Endothelial cell of umbilical vein (primary cell): ENCODE measurements at regions not wholly inside any gene's neighbourhood (a gene's known extent, or its start where the extent isn't known, plus 50 kb on each side); places are given as distances from the start of the nearest gene placed in this dataset.

Experiments used
- BruUV-seq: library from RNA; stranded (reverse); fragments of 400-500 nt; replicated peaks from 2 replicates; lab custom pipeline; 2021; lab: Mats Ljungman, UMichigan
- CTCF ChIA-PET: fragments of 300-600, 350-600 bp; sonication (Branson Sonifier 250); formaldehyde crosslinking; loops from one replicate; lab custom pipeline; 2021; ENCODE audit warnings: antibody characterized with exemption, inconsistent platforms; lab: Charles Lee
- POLR2A ChIA-PET: fragments of 300-600, 350-600 bp; sonication (Branson Sonifier 250); formaldehyde crosslinking; loops from one replicate; lab custom pipeline; 2021; ENCODE audit warnings: antibody characterized with exemption, inconsistent platforms; lab: Charles Lee
- DNase-seq: peaks from one replicate; pipeline ENCODE4 v3.0.0-alpha.2; 2011; ENCODE audit warnings: low read depth, low spot score
- FAIRE-seq: peaks from 2 replicates; lab custom pipeline; 2011; peaks lifted over from hg19 to GRCh38; lab: Jason Lieb, UNC
- H2AFZ ChIP-seq: 2 replicates; pipeline ENCODE4 v1.6.0; 2012; ENCODE audit warnings: low read depth, low read length, control low read depth, inconsistent platforms
- H3K27ac ChIP-seq: 2 replicates; pipeline ENCODE4 v1.5.1; 2011; ENCODE audit warnings: low read depth, mild to moderate bottlenecking, control low read depth, low read length, moderate library complexity; ENCODE audit not compliant: insufficient read depth
- H3K27me3 ChIP-seq, 2 experiments: 2 replicates each; pipeline versions ENCODE4 v1.6.0 to v1.6.1; 2011; ENCODE audit warnings: low read length in 2 of 2, mixed read lengths in 1 of 2; ENCODE audit not compliant: control insufficient read depth in 2 of 2, insufficient read depth in 2 of 2
- H3K36me3 ChIP-seq, 2 experiments: 2 replicates in 1 of 2; 3 replicates in 1 of 2; pipeline ENCODE4 v1.5.1; 2011; ENCODE audit warnings: low read length in 2 of 2, mild to moderate bottlenecking in 1 of 2, moderate library complexity in 1 of 2; ENCODE audit not compliant: control insufficient read depth in 2 of 2, insufficient read depth in 2 of 2; ENCODE audit errors: extremely low read depth in 1 of 2
- H3K4me1 ChIP-seq: 3 replicates; pipeline ENCODE4 v1.5.1; 2011; ENCODE audit warnings: mild to moderate bottlenecking, low read length; ENCODE audit not compliant: control insufficient read depth, insufficient read depth; ENCODE audit errors: extremely low read depth
- H3K4me2 ChIP-seq: 2 replicates; pipeline ENCODE4 v1.6.1; 2011; ENCODE audit warnings: low read length, control low read depth, mixed read lengths; ENCODE audit not compliant: insufficient read depth
- H3K4me3 ChIP-seq, 3 experiments: fragments of 200-600 bp in 1 of 3; sonication (generic), shearing (Covaris generic) in 1 of 3; replicated peaks in 1 of 3; 2 replicates each; pipeline ENCODE4 v1.5.1; 2011 to 2016; ENCODE audit warnings: control low read depth in 3 of 3, low read length in 3 of 3, mild to moderate bottlenecking in 2 of 3, inconsistent platforms in 1 of 3, low read depth in 1 of 3, moderate library complexity in 1 of 3; ENCODE audit not compliant: insufficient read depth in 1 of 3
- H3K79me2 ChIP-seq: 2 replicates; pipeline ENCODE4 v1.6.0; 2012; ENCODE audit warnings: low read length, inconsistent platforms; ENCODE audit not compliant: control insufficient read depth, insufficient read depth
- H3K9ac ChIP-seq: replicated peaks from 2 replicates; pipeline ENCODE3; 2011; ENCODE audit warnings: low read length, control low read depth; ENCODE audit not compliant: insufficient read depth; ENCODE audit errors: extremely low read depth
- H3K9me1 ChIP-seq: replicated peaks from 3 replicates; pipeline ENCODE4 v1.6.0; 2011; ENCODE audit warnings: mild to moderate bottlenecking, low read length; ENCODE audit not compliant: control insufficient read depth, insufficient read depth; ENCODE audit errors: extremely low read depth
- H3K9me3 ChIP-seq: replicated peaks from 2 replicates; pipeline ENCODE4 v1.5.1; 2012; ENCODE audit warnings: low read length, inconsistent platforms; ENCODE audit not compliant: control insufficient read depth, insufficient read depth
- H4K20me1 ChIP-seq: replicated peaks from 2 replicates; pipeline ENCODE3; 2011; ENCODE audit warnings: mild to moderate bottlenecking, low read length; ENCODE audit not compliant: control insufficient read depth, insufficient read depth; ENCODE audit errors: extremely low read depth
- CTCF ChIP-seq, 2 donors: IDR thresholded peaks; 1 replicate in 1 of 2; 2 replicates in 1 of 2; pipeline ENCODE4 v1.5.1; 2011; ENCODE audit warnings: low read length in 2 of 2, mild to moderate bottlenecking in 2 of 2, moderate library complexity in 2 of 2, control low read depth in 1 of 2, inconsistent platforms in 1 of 2, low read depth in 1 of 2; ENCODE audit not compliant: insufficient read depth in 1 of 2; ENCODE audit errors: extremely low read depth in 1 of 2
- EZH2 ChIP-seq: IDR thresholded peaks from 2 replicates; pipeline ENCODE4 v1.6.1; 2012; ENCODE audit warnings: borderline replicate concordance, low read depth, mild to moderate bottlenecking, moderate library complexity, low read length, inconsistent platforms; ENCODE audit not compliant: severe bottlenecking
- FOS ChIP-seq: IDR thresholded peaks from 2 replicates; pipeline ENCODE4 v1.6.1; 2011; ENCODE audit warnings: mild to moderate bottlenecking, low read length, moderate library complexity, borderline replicate concordance; ENCODE audit not compliant: insufficient read depth
- GATA2 ChIP-seq: IDR thresholded peaks from 2 replicates; pipeline ENCODE4 v1.7.0; 2011; ENCODE audit warnings: low read depth, mild to moderate bottlenecking, moderate library complexity, mixed read lengths, low read length; ENCODE audit not compliant: insufficient read length, insufficient read depth
- JUN ChIP-seq: IDR thresholded peaks from 2 replicates; pipeline ENCODE4 v1.6.1; 2011; ENCODE audit warnings: borderline replicate concordance, low read depth; ENCODE audit not compliant: insufficient read length, insufficient read depth
- MAX ChIP-seq: IDR thresholded peaks from 2 replicates; pipeline ENCODE4 v1.6.1; 2011; ENCODE audit not compliant: insufficient read depth, insufficient read length
- MYC ChIP-seq: IDR thresholded peaks from one replicate; pipeline ENCODE4 v1.6.1; 2011; ENCODE audit warnings: mild to moderate bottlenecking, low read depth, low read length
- POLR2A ChIP-seq: IDR thresholded peaks from 2 replicates; pipeline ENCODE4 v1.6.1; 2012; ENCODE audit warnings: low read depth, mild to moderate bottlenecking, control low read depth, low read length
- POLR2AphosphoS5 ChIP-seq: IDR thresholded peaks from 2 replicates; pipeline ENCODE4 v1.6.1; 2012; ENCODE audit warnings: low read depth, mild to moderate bottlenecking, control low read depth, low read length, moderate library complexity; ENCODE audit not compliant: insufficient read depth
- dilution Hi-C: fragments of 300-500 bp; cut with MboI; formaldehyde crosslinking; loops from one replicate; pipeline ENCODE4 v1.15.0; 2019; ENCODE audit warnings: low sequenced_read_pairs; ENCODE audit not compliant: extremely low pct_ligation_motif_present
- intact Hi-C: fragments of 100-400 bp; cut with micrococcal nuclease; formaldehyde crosslinking; loops from one replicate; pipeline ENCODE4 v1.10.0; 2022

DNA sequence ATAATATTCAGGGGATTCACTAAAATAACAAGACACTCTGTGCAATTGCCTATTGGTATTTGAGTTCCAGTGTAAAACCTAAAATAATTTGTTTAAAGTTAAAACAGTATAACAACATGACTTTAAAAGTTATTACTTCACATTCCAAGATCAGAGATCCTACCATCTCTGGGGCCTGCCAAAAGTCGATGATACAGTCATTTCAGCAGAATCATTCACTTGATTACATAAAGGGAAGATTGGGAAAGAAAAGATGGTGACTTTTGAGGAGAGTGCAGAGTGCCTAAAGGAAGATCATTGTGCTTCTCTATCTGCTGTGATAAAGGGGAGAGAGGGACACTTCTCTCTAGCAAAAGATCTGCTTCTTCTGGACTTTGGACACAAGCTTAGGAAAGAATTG, 784.4 kb upstream of the ADGRL4 start:
- no peak overlapping the region for H3K4me2 ChIP-seq
- no peaks in the 10 kb centered on the region for H3K79me2 ChIP-seq
- dilution Hi-C loops, result no loop called here
- no peak overlapping the region for H2AFZ ChIP-seq
- DNase-seq (no peak), FAIRE-seq (no peak)
- H3K27me3 ChIP-seq, result no peaks in the 10 kb centered on the region
- H3K9me1 ChIP-seq, result no peaks in the 10 kb centered on the region
- intact Hi-C loops, result no loop called here
- no TSS peak for BruUV-seq
- ChIA-PET CTCF (no interaction called here), POLR2A (no interaction called here)
- no peaks in the 10 kb centered on the region for H3K4me1 ChIP-seq
- H4K20me1 ChIP-seq, result no peaks in the 10 kb centered on the region
- no peaks in the 10 kb centered on the region for H3K36me3 ChIP-seq
- H3K9ac ChIP-seq, result no peak overlapping the region
- H3K27ac ChIP-seq, result no peak overlapping the region
- no peak overlapping the region for H3K4me3 ChIP-seq
- TF ChIP-seq POLR2AphosphoS5, result no peak
- no peak for TF ChIP-seq MYC
- no peak for TF ChIP-seq CTCF (IDR thresholded peaks at IDR 0.05; ENCODE audit: extremely low read depth in 1 of 2, insufficient read depth in 1 of 2, low read depth in 1 of 2, low read length in 2 of 2)
- TF ChIP-seq POLR2A, result no peak
- TF ChIP-seq MAX, result no peak
- TF ChIP-seq JUN, result no peak
- TF ChIP-seq EZH2, result no peak
- TF ChIP-seq FOS, result no peak
- TF ChIP-seq GATA2, result no peak
- H3K9me3 ChIP-seq, result no peaks in the 10 kb centered on the region
